Peyer's patch (tissue), 4 donors: ENCODE measurements at regions not wholly inside any gene's neighbourhood (a gene's known extent, or its start where the extent isn't known, plus 50 kb on each side); places are given as distances from the start of the nearest gene placed in this dataset.

Experiments used
- DNase-seq, 3 donors: peaks; one replicate each; pipeline ENCODE4 v3.0.0-alpha.2; 2017 to 2019
- H3K27ac ChIP-seq, 4 donors: fragments of 200-600 bp; sonication (generic); one replicate each; pipeline ENCODE4 v1.5.1; 2016 to 2019
- H3K27me3 ChIP-seq, 2 donors: fragments of 200-600 bp; sonication (generic); one replicate each; pipeline ENCODE4 v1.5.1; 2019
- H3K36me3 ChIP-seq, 3 donors: fragments of 200-600 bp; sonication (generic); one replicate each; pipeline ENCODE4 v1.5.1; 2016 to 2019
- H3K4me1 ChIP-seq, 4 donors: fragments of 200-600 bp; sonication (generic); one replicate each; pipeline ENCODE4 v1.5.1; 2016 to 2019
- H3K4me3 ChIP-seq, 4 donors: fragments of 200-600 bp; sonication (generic); 1 replicate in 3 of 4; 2 replicates in 1 of 4; pipeline ENCODE4 v1.5.1; 2016 to 2019; ENCODE audit warnings: mild to moderate bottlenecking in 1 of 4
- H3K9me3 ChIP-seq, 4 donors: fragments of 200-600 bp; sonication (generic); one replicate each; pipeline ENCODE4 v1.5.1; 2016 to 2019; ENCODE audit warnings: mild to moderate bottlenecking in 1 of 4
- POLR2A ChIP-seq, 2 donors: fragments of 450-650 bp; IDR thresholded peaks; one replicate each; pipeline ENCODE4 v1.5.1; 2017; ENCODE audit warnings: antibody characterized with exemption in 2 of 2, mild to moderate bottlenecking in 2 of 2, moderate library complexity in 2 of 2
- TF ChIP-seq, protein P1 (sequence below), 6 experiments: fragments of 450-650 bp in 4 of 6; fragments of 200-600 bp in 2 of 6; sonication (generic) in 1 of 6; IDR thresholded peaks; one replicate each; pipeline ENCODE4 v1.5.1; 2017 to 2019; ENCODE audit warnings: antibody characterized with exemption in 6 of 6, mild to moderate bottlenecking in 3 of 6, moderate library complexity in 1 of 6

DNA sequence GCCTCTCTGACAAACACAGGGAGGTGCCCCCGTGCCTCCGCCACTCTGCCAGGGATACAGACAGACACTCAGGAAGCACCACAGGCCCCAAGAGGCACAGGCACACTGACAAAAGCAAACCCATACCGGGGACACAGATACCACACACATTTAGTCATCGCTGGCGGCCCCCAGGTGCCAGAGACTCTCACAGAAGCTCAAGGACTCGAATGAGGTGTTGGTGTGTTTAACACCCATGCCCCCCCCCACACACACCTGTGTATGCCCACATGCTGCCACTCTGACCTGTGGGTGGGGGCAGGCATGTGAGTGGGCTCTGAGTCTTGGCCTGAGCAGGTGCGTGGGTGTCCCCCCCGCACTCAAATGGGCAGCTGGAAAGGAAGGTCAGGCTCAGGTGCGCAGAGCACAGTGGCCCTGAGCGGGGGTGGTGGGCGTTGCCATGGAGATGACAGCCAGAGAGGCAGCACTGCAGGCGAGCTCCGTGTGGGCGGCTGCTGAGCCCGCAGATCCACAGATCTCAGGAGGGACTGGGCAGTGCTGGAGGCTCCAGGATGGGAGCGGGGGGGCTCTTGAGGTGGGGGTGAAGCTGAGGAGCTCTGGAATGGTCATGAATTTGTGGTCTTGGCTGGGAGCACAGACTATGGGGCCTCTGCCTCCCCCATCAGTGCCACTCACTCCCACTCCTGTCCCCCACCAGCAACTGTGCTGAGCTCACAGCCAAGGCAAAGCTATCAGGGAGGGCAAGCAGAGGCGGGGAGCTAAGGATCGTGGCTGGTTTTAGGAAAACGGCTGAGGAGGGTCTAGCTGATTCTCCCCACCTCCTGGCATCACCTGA, 73.9 kb upstream of the TAF1B start:
- Histone ChIP-seq H3K27me3 (no peaks in the 10 kb centered on the region), H3K4me3 (no peak overlapping the region), H3K9me3 (no peaks in the 10 kb centered on the region), H3K36me3 (no peaks in the 10 kb centered on the region), H3K4me1 (peaks cover 0 to 52% (median 0%) of the 10 kb centered on the region in 4 donors), H3K27ac (no peak overlapping the region)
- TF ChIP-seq, protein P1, sequence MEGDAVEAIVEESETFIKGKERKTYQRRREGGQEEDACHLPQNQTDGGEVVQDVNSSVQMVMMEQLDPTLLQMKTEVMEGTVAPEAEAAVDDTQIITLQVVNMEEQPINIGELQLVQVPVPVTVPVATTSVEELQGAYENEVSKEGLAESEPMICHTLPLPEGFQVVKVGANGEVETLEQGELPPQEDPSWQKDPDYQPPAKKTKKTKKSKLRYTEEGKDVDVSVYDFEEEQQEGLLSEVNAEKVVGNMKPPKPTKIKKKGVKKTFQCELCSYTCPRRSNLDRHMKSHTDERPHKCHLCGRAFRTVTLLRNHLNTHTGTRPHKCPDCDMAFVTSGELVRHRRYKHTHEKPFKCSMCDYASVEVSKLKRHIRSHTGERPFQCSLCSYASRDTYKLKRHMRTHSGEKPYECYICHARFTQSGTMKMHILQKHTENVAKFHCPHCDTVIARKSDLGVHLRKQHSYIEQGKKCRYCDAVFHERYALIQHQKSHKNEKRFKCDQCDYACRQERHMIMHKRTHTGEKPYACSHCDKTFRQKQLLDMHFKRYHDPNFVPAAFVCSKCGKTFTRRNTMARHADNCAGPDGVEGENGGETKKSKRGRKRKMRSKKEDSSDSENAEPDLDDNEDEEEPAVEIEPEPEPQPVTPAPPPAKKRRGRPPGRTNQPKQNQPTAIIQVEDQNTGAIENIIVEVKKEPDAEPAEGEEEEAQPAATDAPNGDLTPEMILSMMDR (IDR thresholded peaks at IDR 0.05) = no peak
- TF ChIP-seq POLR2A (IDR thresholded peaks at IDR 0.05) = no peak
- DNase-seq = no peak

DNA sequence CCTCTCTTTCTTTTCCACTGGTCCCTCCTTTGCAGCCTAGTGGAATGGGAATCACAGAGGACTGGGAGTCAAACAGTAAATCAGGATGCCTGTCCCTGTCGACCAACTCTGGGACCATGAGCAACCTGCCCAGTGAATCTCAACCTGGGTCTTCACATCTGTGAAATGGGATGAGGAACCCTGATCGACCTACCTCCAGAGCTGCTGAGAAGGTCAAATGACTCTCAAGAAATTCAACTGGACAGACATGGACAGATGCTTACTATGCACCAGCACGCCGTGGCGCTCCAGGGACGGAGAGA, 73.3 kb upstream of the TAF1B start:
- Histone ChIP-seq H3K4me3 (no peak overlapping the region), H3K36me3 (no peaks in the 10 kb centered on the region), H3K27ac (no peak overlapping the region)

DNA sequence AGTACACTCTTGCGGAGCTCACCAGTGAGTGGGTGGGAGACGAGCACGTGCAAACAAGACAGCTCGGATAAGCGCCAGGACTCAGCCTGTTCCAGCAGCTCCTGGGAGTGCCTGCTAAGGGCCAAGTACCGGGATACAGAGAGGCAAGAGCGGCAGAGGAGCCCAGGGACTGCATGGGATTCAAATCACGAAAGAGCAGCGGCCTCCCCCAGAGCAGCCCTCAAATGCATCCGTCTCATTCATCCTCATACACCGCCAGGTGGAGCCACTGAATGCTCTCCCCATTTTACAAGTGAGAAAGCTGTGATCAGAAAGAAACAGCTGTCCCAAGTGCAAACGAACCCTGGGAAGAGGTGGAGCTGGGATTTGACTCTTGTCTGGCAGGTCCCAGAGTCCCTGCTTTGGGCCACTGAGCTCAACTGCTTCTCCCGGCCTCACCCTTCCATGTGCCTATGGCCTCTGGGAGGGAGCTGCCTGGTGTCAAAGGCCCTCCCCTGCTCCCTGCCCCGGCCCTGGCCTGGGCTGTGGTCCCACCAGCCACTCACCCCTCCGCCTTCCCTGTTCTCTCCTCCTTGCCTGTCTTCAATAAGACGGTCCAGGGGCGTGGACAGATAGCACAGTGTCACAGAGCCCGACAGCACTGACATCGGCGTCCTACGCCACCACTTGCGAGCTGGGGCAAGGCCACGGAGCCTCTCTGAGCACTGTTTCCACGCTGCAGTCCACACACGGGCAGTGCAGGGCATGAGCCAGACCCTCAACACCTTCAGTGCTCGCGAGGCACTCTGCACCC, 72.8 kb upstream of the TAF1B start:
- Histone ChIP-seq H3K27me3 (no peaks in the 10 kb centered on the region), H3K4me1 (peaks cover 0 to 46% (median 0%) of the 10 kb centered on the region in 4 donors), H3K4me3 (no peak overlapping the region), H3K27ac (no peak overlapping the region), H3K9me3 (no peaks in the 10 kb centered on the region), H3K36me3 (no peaks in the 10 kb centered on the region)
- no peak for TF ChIP-seq POLR2A (IDR thresholded peaks at IDR 0.05)
- TF ChIP-seq, protein P1 (IDR thresholded peaks at IDR 0.05) = peak in 4 of 6 experiments; percentile 54 to 72 (median 70)
- peak; percentile 38 to 82 (median 68) for DNase-seq

More for the DNA sequence above, 73.3 kb upstream of the TAF1B start:
- H3K9me3 ChIP-seq = no peaks in the 10 kb centered on the region
- no peak for DNase-seq
- H3K27me3 ChIP-seq = no peaks in the 10 kb centered on the region
- TF ChIP-seq, protein P1 (IDR thresholded peaks at IDR 0.05) = no peak
- no peak for TF ChIP-seq POLR2A (IDR thresholded peaks at IDR 0.05)
- H3K4me1 ChIP-seq = peaks cover 0 to 47% (median 0%) of the 10 kb centered on the region in 4 donors

DNA sequence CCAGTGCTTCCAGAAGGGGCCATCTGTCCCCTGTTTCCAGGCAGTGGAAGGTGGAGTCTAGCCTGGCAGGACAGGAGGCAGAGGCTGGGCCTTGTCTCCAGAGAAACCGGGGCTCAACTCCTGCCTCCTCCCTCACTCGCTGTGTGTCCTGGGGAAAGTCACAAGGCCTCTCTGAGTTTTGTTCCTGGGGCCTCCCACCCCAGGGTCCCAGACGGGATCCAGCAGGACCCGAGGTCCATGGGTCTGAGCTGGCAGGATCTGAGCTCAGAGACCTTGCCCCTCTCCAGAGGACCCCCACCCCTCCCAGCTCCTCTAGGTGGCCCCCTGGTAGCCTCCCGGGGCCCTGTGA, 72.2 kb upstream of the TAF1B start:
- Histone ChIP-seq H3K4me1 (peaks cover 0 to 44% (median 0%) of the 10 kb centered on the region in 4 donors), H3K27me3 (no peaks in the 10 kb centered on the region), H3K9me3 (no peaks in the 10 kb centered on the region), H3K36me3 (no peaks in the 10 kb centered on the region), H3K27ac (no peak overlapping the region), H3K4me3 (no peak overlapping the region)
- no peak for TF ChIP-seq POLR2A (IDR thresholded peaks at IDR 0.05)
- TF ChIP-seq, protein P1 (IDR thresholded peaks at IDR 0.05) = no peak
- DNase-seq = no peak

DNA sequence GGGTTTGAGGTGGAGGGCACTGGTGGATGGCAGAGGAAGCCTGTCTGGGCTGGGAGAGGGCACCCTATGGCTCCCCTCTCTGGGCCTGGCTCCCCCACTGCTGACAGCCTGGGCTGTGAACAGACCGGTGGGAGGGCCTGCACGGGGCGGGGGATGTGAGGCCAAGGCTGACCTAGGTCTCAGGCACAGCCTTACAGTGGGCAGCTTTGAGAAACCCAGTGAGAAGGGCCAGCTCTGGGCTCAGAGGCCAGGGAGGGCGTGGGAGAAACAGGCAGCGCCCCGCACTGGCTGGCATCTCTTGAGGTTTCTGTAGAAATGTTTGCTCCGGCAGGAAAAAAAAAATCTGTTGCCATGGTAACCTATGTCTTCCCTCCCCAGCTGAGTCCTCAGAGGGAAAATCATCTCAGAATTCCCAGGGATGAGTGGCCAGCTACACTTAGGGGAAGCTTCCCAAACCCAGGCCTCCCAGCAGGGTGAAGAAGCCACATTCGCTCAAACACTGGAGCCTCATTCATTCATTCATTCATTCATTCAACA, 71.7 kb upstream of the TAF1B start:
- DNase-seq = no peak
- no peak overlapping the region for H3K27ac ChIP-seq
- no peaks in the 10 kb centered on the region for H3K9me3 ChIP-seq
- no peaks in the 10 kb centered on the region for H3K36me3 ChIP-seq
- no peak overlapping the region for H3K4me3 ChIP-seq
- peaks cover 0 to 39% (median 0%) of the 10 kb centered on the region in 4 donors for H3K4me1 ChIP-seq
- no peaks in the 10 kb centered on the region for H3K27me3 ChIP-seq
- no peak for TF ChIP-seq POLR2A (IDR thresholded peaks at IDR 0.05)
- TF ChIP-seq, protein P1 (IDR thresholded peaks at IDR 0.05) = no peak
